Activated T-cell treated with anti-CD3 and anti-CD28 coated beads, Interleukin-2, amount 50 U/mL, for 24 hours (primary cell): ENCODE measurements at regions not wholly inside any gene's neighbourhood (a gene's known extent, or its start where the extent isn't known, plus 50 kb on each side); places are given as distances from the start of the nearest gene placed in this dataset.

Experiments used
- DNase-seq: peaks from one replicate; pipeline ENCODE4 v3.0.0-alpha.2; 2020
- H3K27ac Mint-ChIP-seq: 2 replicates; pipeline ENCODE4 v1.8.0; 2020; ENCODE audit warnings: mild to moderate bottlenecking, mixed read lengths
- H3K27me3 Mint-ChIP-seq: 2 replicates; pipeline ENCODE4 v1.8.0; 2020; ENCODE audit warnings: mixed read lengths
- H3K36me3 Mint-ChIP-seq: 2 replicates; pipeline ENCODE4 v1.8.0; 2020; ENCODE audit warnings: low read depth, mixed read lengths
- H3K4me1 Mint-ChIP-seq: 2 replicates; pipeline ENCODE4 v1.8.0; 2020; ENCODE audit warnings: low read depth, mixed read lengths
- H3K4me3 Mint-ChIP-seq: 2 replicates; pipeline ENCODE4 v1.8.0; 2020; ENCODE audit warnings: mild to moderate bottlenecking, moderate library complexity, mixed read lengths
- H3K9me3 Mint-ChIP-seq: 2 replicates; pipeline ENCODE4 v1.8.0; 2020; ENCODE audit warnings: mixed read lengths

GRCh38 chrX:9252182-9252581 lies 212.7 kb upstream of the TBL1X start:
- Mint-ChIP-seq H3K4me3 (no peak overlapping the region), H3K27ac (no peak overlapping the region), H3K36me3 (no peaks in the 10 kb centered on the region)

GRCh38 chrX:9253211-9253610 lies 211.6 kb upstream of the TBL1X start:
- H3K27ac Mint-ChIP-seq, result no peak overlapping the region
- H3K9me3 Mint-ChIP-seq, result no peaks in the 10 kb centered on the region
- H3K4me1 Mint-ChIP-seq, result peaks cover 16% of the 10 kb centered on the region
- no peak overlapping the region for H3K4me3 Mint-ChIP-seq
- H3K27me3 Mint-ChIP-seq, result peaks cover 9% of the 10 kb centered on the region
- DNase-seq, result no peak
- no peaks in the 10 kb centered on the region for H3K36me3 Mint-ChIP-seq

More at GRCh38 chrX:9252182-9252581, 212.7 kb upstream of the TBL1X start:
- H3K4me1 Mint-ChIP-seq, result peaks cover 10% of the 10 kb centered on the region
- no peaks in the 10 kb centered on the region for H3K9me3 Mint-ChIP-seq
- no peak for DNase-seq
- H3K27me3 Mint-ChIP-seq, result peaks cover 12% of the 10 kb centered on the region

GRCh38 chrX:9257718-9258420 lies 207.0 kb upstream of the TBL1X start:
- H3K27me3 Mint-ChIP-seq, result no peaks in the 10 kb centered on the region
- no peaks in the 10 kb centered on the region for H3K36me3 Mint-ChIP-seq
- H3K9me3 Mint-ChIP-seq, result peaks cover 20% of the 10 kb centered on the region
- H3K4me1 Mint-ChIP-seq, result peaks cover 40% of the 10 kb centered on the region
- no peak overlapping the region for H3K4me3 Mint-ChIP-seq
- no peak for DNase-seq
- peak overlapping the region; percentile 51 for H3K27ac Mint-ChIP-seq

GRCh38 chrX:9258421-9259104 lies 206.3 kb upstream of the TBL1X start:
- DNase-seq, result no peak
- Mint-ChIP-seq H3K4me3 (no peak overlapping the region), H3K36me3 (no peaks in the 10 kb centered on the region), H3K4me1 (peaks cover 37% of the 10 kb centered on the region), H3K9me3 (peaks cover 20% of the 10 kb centered on the region), H3K27ac (no peak overlapping the region), H3K27me3 (no peaks in the 10 kb centered on the region)

GRCh38 chrX:9260603-9261002 lies 204.3 kb upstream of the TBL1X start:
- H3K4me1 Mint-ChIP-seq, result peaks cover 37% of the 10 kb centered on the region
- H3K36me3 Mint-ChIP-seq, result no peaks in the 10 kb centered on the region
- no peak for DNase-seq
- H3K27me3 Mint-ChIP-seq, result no peaks in the 10 kb centered on the region
- no peak overlapping the region for H3K27ac Mint-ChIP-seq
- H3K9me3 Mint-ChIP-seq, result peaks cover 20% of the 10 kb centered on the region
- H3K4me3 Mint-ChIP-seq, result no peak overlapping the region

- Mint-ChIP-seq H3K9me3 (no peaks in the 10 kb centered on the region), H3K27ac (no peak overlapping the region), H3K36me3 (no peaks in the 10 kb centered on the region), H3K27me3 (peaks cover 12% of the 10 kb centered on the region), H3K4me1 (no peaks in the 10 kb centered on the region), H3K4me3 (no peak overlapping the region)
- no peak for DNase-seq
Observed at GRCh38 chrX:9267415-9267814, 197.4 kb upstream of the TBL1X start.

GRCh38 chrX:9269134-9269533 lies 195.7 kb upstream of the TBL1X start:
- Mint-ChIP-seq H3K4me3 (no peak overlapping the region), H3K27me3 (peaks cover 12% of the 10 kb centered on the region), H3K4me1 (no peaks in the 10 kb centered on the region), H3K27ac (no peak overlapping the region), H3K36me3 (no peaks in the 10 kb centered on the region), H3K9me3 (no peaks in the 10 kb centered on the region)
- DNase-seq, result no peak

GRCh38 chrX:9271789-9272525 lies 192.9 kb upstream of the TBL1X start:
- no peaks in the 10 kb centered on the region for H3K9me3 Mint-ChIP-seq
- DNase-seq, result no peak
- H3K27ac Mint-ChIP-seq, result no peak overlapping the region
- peaks cover 10% of the 10 kb centered on the region for H3K27me3 Mint-ChIP-seq
- no peaks in the 10 kb centered on the region for H3K4me1 Mint-ChIP-seq
- H3K4me3 Mint-ChIP-seq, result no peak overlapping the region
- H3K36me3 Mint-ChIP-seq, result no peaks in the 10 kb centered on the region

GRCh38 chrX:9273744-9274143 lies 191.1 kb upstream of the TBL1X start:
- Mint-ChIP-seq H3K4me3 (no peak overlapping the region), H3K36me3 (no peaks in the 10 kb centered on the region), H3K27me3 (peaks cover 6% of the 10 kb centered on the region), H3K4me1 (peaks cover 2% of the 10 kb centered on the region), H3K27ac (no peak overlapping the region), H3K9me3 (no peaks in the 10 kb centered on the region)
- DNase-seq, result no peak

GRCh38 chrX:9278475-9279233 lies 186.2 kb upstream of the TBL1X start:
- peaks cover 11% of the 10 kb centered on the region for H3K27me3 Mint-ChIP-seq
- peaks cover 24% of the 10 kb centered on the region for H3K4me1 Mint-ChIP-seq
- H3K27ac Mint-ChIP-seq, result no peak overlapping the region
- DNase-seq, result no peak
- no peak overlapping the region for H3K4me3 Mint-ChIP-seq
- H3K36me3 Mint-ChIP-seq, result no peaks in the 10 kb centered on the region
- H3K9me3 Mint-ChIP-seq, result no peaks in the 10 kb centered on the region

GRCh38 chrX:9279234-9279544 lies 185.7 kb upstream of the TBL1X start:
- no peaks in the 10 kb centered on the region for H3K36me3 Mint-ChIP-seq
- no peak overlapping the region for H3K27ac Mint-ChIP-seq
- peaks cover 26% of the 10 kb centered on the region for H3K4me1 Mint-ChIP-seq
- H3K4me3 Mint-ChIP-seq, result no peak overlapping the region
- H3K9me3 Mint-ChIP-seq, result no peaks in the 10 kb centered on the region
- H3K27me3 Mint-ChIP-seq, result peaks cover 11% of the 10 kb centered on the region
- no peak for DNase-seq

GRCh38 chrX:9280831-9281230 lies 184.0 kb upstream of the TBL1X start:
- H3K4me3 Mint-ChIP-seq, result no peak overlapping the region
- DNase-seq, result no peak
- H3K4me1 Mint-ChIP-seq, result peaks cover 39% of the 10 kb centered on the region
- H3K27me3 Mint-ChIP-seq, result peaks cover 11% of the 10 kb centered on the region
- no peaks in the 10 kb centered on the region for H3K9me3 Mint-ChIP-seq
- H3K27ac Mint-ChIP-seq, result no peak overlapping the region
- H3K36me3 Mint-ChIP-seq, result no peaks in the 10 kb centered on the region

- no peaks in the 10 kb centered on the region for H3K9me3 Mint-ChIP-seq
- DNase-seq, result no peak
- H3K27me3 Mint-ChIP-seq, result peaks cover 11% of the 10 kb centered on the region
- no peaks in the 10 kb centered on the region for H3K36me3 Mint-ChIP-seq
- H3K4me1 Mint-ChIP-seq, result peaks cover 48% of the 10 kb centered on the region
- H3K27ac Mint-ChIP-seq, result no peak overlapping the region
- H3K4me3 Mint-ChIP-seq, result no peak overlapping the region
Observed at GRCh38 chrX:9282325-9282724, 182.5 kb upstream of the TBL1X start.

- H3K9me3 Mint-ChIP-seq, result no peaks in the 10 kb centered on the region
- H3K4me1 Mint-ChIP-seq, result peaks cover 38% of the 10 kb centered on the region
- no peaks in the 10 kb centered on the region for H3K36me3 Mint-ChIP-seq
- peak; percentile 72 for DNase-seq
- peak overlapping the region; percentile 84 for H3K27ac Mint-ChIP-seq
- H3K4me3 Mint-ChIP-seq, result peak overlapping the region; percentile 15
- peaks cover 24% of the 10 kb centered on the region for H3K27me3 Mint-ChIP-seq
Observed at GRCh38 chrX:9285342-9285771, 179.5 kb upstream of the TBL1X start.
